HG02759 (cell line): ENCODE measurements at regions not wholly inside any gene's neighbourhood (a gene's known extent, or its start where the extent isn't known, plus 50 kb on each side); places are given as distances from the start of the nearest gene placed in this dataset.

Experiments used
- ATAC-seq: cut with Tn5 transposase; IDR thresholded peaks from one replicate; pipeline ENCODE4 v1.9.1; 2021; ENCODE audit warnings: mild to moderate bottlenecking, moderate library complexity; ENCODE audit not compliant: unreplicated experiment

- ATAC-seq, result no peak
Measured at GRCh38 chr2:153043385-153043784, 325.0 kb downstream of the ARL6IP6 start.

- no peak for ATAC-seq
Measured at GRCh38 chr2:153028626-153029025, 310.2 kb downstream of the ARL6IP6 start.

- no peak for ATAC-seq
Measured at GRCh38 chr2:153027533-153027932, 309.1 kb downstream of the ARL6IP6 start.

GRCh38 chr2:153020201-153020600, 301.8 kb downstream of the ARL6IP6 start:
- no peak for ATAC-seq

GRCh38 chr2:153005071-153005730, 286.8 kb downstream of the ARL6IP6 start:
- ATAC-seq, result no peak

- no peak for ATAC-seq
Measured at GRCh38 chr2:153004627-153005026, 286.2 kb downstream of the ARL6IP6 start.

GRCh38 chr2:152974146-152974545, 255.7 kb downstream of the ARL6IP6 start:
- no peak for ATAC-seq

- ATAC-seq, result no peak
Measured at GRCh38 chr2:152971685-152972084, 253.3 kb downstream of the ARL6IP6 start.

GRCh38 chr2:152962446-152962845, 244.0 kb downstream of the ARL6IP6 start:
- ATAC-seq, result no peak

- ATAC-seq, result no peak
Measured at GRCh38 chr2:152961351-152961750, 242.9 kb downstream of the ARL6IP6 start.

GRCh38 chr2:152950126-152950525, 231.7 kb downstream of the ARL6IP6 start:
- no peak for ATAC-seq

- no peak for ATAC-seq
Measured at GRCh38 chr2:152944099-152944498, 225.7 kb downstream of the ARL6IP6 start.

- ATAC-seq, result no peak
Measured at GRCh38 chr2:152942940-152943440, 224.6 kb downstream of the ARL6IP6 start.

- ATAC-seq, result no peak
Measured at GRCh38 chr2:152930501-152930900, 212.1 kb downstream of the ARL6IP6 start.

- ATAC-seq, result no peak
Measured at GRCh38 chr2:152929628-152930027, 211.2 kb downstream of the ARL6IP6 start.

GRCh38 chr2:152925547-152926448, 207.4 kb downstream of the ARL6IP6 start:
- ATAC-seq, result peak; percentile 92

GRCh38 chr2:152924722-152925121, 206.3 kb downstream of the ARL6IP6 start:
- no peak for ATAC-seq

GRCh38 chr2:152924219-152924618, 205.8 kb downstream of the ARL6IP6 start:
- ATAC-seq, result no peak

GRCh38 chr2:152920846-152921245, 202.4 kb downstream of the ARL6IP6 start:
- no peak for ATAC-seq

GRCh38 chr2:152910970-152911369, 192.6 kb downstream of the ARL6IP6 start:
- ATAC-seq, result no peak

GRCh38 chr2:152907046-152907445, 188.6 kb downstream of the ARL6IP6 start:
- ATAC-seq, result no peak

- ATAC-seq, result no peak
Measured at GRCh38 chr2:152894051-152894450, 175.6 kb downstream of the ARL6IP6 start.
